Activated T-cell treated with anti-CD3 and anti-CD28 coated beads, Interleukin-2, amount 50 U/mL, for 72 hours (primary cell): ENCODE measurements at regions not wholly inside any gene's neighbourhood (a gene's known extent, or its start where the extent isn't known, plus 50 kb on each side); places are given as distances from the start of the nearest gene placed in this dataset.

Experiments used
- ATAC-seq, 2 donors: fragments of 150-1000 bp; cut with Tn5 transposase; replicated peaks in 1 of 2; 2 replicates each; pipeline ENCODE4 v1.10.0; 2021; ENCODE audit warnings: moderate library complexity in 2 of 2, mild to moderate bottlenecking in 1 of 2
- DNase-seq, 2 donors: peaks; one replicate each; pipeline ENCODE4 v3.0.0; 2021 to 2022; ENCODE audit warnings: mixed read lengths in 1 of 2
- H3K27ac Mint-ChIP-seq: one replicate; pipeline ENCODE4 v1.8.0; 2022; ENCODE audit warnings: mild to moderate bottlenecking, moderate library complexity, mixed read lengths
- H3K27me3 Mint-ChIP-seq: one replicate; pipeline ENCODE4 v1.8.0; 2022; ENCODE audit warnings: low read depth, mixed read lengths
- H3K36me3 Mint-ChIP-seq, 2 donors: one replicate each; pipeline ENCODE4 v1.8.0; 2022; ENCODE audit warnings: mixed read lengths in 2 of 2, mild to moderate bottlenecking in 1 of 2; ENCODE audit not compliant: insufficient read depth in 2 of 2
- H3K4me1 Mint-ChIP-seq: one replicate; pipeline ENCODE4 v1.8.0; 2022; ENCODE audit warnings: low read depth, mixed read lengths
- H3K4me3 Mint-ChIP-seq, 2 donors: one replicate each; pipeline ENCODE4 v1.8.0; 2022; ENCODE audit warnings: mild to moderate bottlenecking in 2 of 2, mixed read lengths in 2 of 2, moderate library complexity in 2 of 2
- H3K9me3 Mint-ChIP-seq, 2 donors: one replicate each; pipeline ENCODE4 v1.8.0; 2022; ENCODE audit warnings: mixed read lengths in 2 of 2

DNA sequence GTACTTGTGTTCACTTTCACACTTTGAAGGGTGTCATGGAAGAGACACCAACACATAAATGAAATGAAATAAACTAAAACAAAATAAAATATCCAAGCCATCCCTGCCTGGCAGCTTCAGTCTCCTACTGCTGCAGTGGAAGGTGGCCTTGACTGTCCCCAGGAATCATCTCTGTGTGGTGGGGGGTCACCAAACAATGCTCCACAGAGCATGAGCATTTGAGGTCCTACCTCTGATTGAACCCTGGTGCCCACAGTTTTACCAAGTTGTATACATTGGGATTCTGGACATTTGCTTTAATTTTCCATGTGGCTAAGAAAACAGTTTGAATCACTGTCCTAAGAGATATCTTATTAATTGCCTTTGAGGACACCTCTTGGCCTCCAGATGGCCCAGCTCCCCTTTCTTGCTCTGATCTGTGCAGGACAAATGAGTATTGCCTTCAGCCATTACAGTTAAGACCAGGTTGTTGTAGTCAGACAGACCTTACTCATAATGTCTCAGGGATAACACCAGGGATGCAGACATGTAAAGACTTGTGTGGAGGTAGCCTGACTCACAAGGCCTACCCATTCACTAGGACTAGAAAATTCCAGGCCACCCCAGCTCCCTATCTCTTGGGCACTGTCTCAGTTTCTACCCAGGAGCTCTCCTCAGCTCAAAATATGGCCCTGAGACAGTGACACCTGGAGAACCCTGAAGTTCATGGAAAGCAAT, 195.0 kb downstream of the MYCN start:
- no peak overlapping the region for H3K27ac Mint-ChIP-seq
- H3K4me1 Mint-ChIP-seq: no peaks in the 10 kb centered on the region
- H3K27me3 Mint-ChIP-seq: no peaks in the 10 kb centered on the region
- no peaks in the 10 kb centered on the region for H3K9me3 Mint-ChIP-seq
- H3K36me3 Mint-ChIP-seq: no peaks in the 10 kb centered on the region
- ATAC-seq (no peak), DNase-seq (no peak)
- no peak overlapping the region for H3K4me3 Mint-ChIP-seq

DNA sequence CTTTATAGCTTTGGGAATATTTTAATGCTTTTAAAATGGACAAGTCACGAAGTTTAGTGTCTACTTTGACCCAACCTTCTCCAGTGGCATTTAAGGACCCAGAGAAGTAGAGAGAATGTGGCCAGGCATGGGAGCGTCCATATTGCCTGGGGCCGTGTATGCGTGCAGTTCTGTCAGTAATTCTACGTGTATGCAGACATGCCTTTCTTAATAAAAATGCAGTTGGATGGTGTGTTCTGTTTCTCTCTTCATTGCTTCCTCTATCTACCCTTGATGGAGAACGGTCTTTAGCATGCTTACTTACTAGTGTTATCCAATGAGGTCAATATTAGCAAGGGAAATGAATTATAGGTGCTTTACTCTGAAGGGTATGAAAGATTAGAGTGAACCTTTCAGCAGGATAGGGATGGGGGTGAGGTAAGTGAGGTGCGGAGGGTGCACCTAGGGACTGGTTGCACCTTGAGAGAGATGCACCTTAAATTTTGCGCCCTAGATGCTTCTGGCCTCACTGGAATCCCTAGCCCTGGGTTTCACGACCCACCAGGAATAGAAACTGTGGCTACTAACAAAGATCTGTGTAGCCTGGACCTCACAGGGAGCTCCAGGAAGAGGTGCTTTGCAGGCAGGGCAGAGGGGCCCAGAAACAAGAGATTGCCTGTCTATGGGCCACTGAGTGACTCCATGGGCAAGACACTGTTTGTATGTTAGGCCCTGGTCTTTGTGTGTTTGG, 194.3 kb downstream of the MYCN start:
- ATAC-seq: no peak

DNA sequence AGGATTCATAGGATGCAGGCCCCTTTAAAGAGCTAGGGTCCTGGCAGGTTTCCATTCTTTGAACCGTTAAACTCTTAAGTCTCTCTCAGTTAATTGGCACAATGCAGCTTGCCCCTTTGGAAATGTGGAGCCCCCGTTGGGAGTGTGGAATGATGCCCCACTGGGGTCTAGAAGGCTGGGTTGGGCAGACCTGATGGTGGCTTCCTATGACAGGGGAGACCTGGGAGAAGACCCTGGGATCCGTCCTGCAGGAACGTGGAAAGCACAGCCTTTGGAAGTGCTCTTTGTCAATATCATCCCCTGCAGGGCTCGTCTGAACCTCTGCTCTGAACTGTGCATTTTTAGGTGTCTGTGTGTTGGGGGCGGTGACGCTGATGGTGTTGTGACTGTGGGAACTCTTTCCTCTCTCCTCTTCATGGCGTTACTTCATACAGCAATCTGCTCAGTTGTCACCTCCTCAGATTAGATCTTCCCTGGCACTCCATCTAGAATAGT, 190.6 kb downstream of the MYCN start:
- no peaks in the 10 kb centered on the region for H3K36me3 Mint-ChIP-seq
- DNase-seq (no peak), ATAC-seq (no peak)
- H3K27ac Mint-ChIP-seq: no peak overlapping the region
- no peaks in the 10 kb centered on the region for H3K4me1 Mint-ChIP-seq
- no peak overlapping the region for H3K4me3 Mint-ChIP-seq
- H3K9me3 Mint-ChIP-seq: no peaks in the 10 kb centered on the region
- H3K27me3 Mint-ChIP-seq: no peaks in the 10 kb centered on the region

More for the DNA sequence above, 194.3 kb downstream of the MYCN start:
- Mint-ChIP-seq H3K4me1 (no peaks in the 10 kb centered on the region), H3K27ac (no peak overlapping the region), H3K36me3 (no peaks in the 10 kb centered on the region), H3K4me3 (no peak overlapping the region), H3K27me3 (no peaks in the 10 kb centered on the region), H3K9me3 (no peaks in the 10 kb centered on the region)
- no peak for DNase-seq

DNA sequence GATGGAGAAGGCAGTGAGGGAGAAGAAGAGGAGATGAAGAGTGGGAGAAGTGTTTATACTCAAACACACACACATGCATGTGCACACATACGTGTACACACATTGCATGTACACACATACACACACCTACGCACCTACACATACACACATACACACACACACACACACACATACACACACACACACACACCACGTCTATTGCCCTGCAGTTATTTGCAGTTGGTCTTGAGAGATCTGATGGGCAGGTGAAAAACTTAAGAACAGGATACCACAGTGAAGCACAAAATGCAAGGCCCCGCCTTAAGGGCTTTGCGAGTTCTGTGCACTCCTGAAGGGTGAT, 190.2 kb downstream of the MYCN start:
- Mint-ChIP-seq H3K9me3 (no peaks in the 10 kb centered on the region), H3K36me3 (no peaks in the 10 kb centered on the region), H3K27ac (no peak overlapping the region), H3K4me1 (no peaks in the 10 kb centered on the region), H3K4me3 (no peak overlapping the region), H3K27me3 (no peaks in the 10 kb centered on the region)
- ATAC-seq: no peak
- DNase-seq: no peak

DNA sequence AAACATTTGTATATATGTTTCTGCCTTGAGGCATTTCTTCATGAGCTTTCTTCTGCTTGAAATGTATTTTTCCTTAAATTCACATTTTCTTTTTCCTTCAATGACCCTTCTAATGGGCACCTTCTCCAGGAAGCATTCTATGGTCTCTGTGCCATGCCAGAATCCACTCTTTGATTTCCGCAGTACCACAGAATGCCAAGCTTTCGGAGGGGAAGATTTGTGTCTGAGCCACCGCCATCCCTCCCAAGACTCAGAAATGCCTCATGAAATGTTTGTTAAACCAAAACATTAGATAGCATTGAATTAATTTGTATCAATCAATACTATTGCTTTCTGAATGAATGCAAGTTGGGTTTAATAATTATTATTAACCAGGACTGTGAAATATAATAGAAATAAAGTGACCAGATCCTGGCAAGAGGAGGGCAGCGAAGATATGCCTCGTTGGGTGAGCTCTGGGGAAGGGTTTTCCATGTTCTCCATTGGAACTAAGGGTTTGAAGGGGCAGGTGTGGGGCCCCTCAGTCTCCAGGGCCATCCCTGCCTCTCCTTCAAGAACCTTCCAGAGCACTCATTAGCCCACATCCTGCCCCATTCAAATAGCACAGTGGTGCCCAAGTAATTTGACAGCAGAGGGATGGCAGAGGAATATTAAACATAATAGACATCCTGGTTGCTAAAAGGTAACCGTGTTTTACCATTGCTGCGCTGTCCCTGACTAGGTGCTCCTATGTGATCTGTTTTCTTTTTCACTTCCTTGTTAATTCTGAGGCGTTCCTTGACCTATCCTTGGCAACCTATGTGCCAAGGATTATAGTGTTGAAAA, 189.6 kb downstream of the MYCN start:
- DNase-seq (no peak), ATAC-seq (no peak)
- no peaks in the 10 kb centered on the region for H3K36me3 Mint-ChIP-seq
- H3K27ac Mint-ChIP-seq: no peak overlapping the region
- H3K27me3 Mint-ChIP-seq: no peaks in the 10 kb centered on the region
- H3K4me1 Mint-ChIP-seq: no peaks in the 10 kb centered on the region
- H3K4me3 Mint-ChIP-seq: no peak overlapping the region
- no peaks in the 10 kb centered on the region for H3K9me3 Mint-ChIP-seq

DNA sequence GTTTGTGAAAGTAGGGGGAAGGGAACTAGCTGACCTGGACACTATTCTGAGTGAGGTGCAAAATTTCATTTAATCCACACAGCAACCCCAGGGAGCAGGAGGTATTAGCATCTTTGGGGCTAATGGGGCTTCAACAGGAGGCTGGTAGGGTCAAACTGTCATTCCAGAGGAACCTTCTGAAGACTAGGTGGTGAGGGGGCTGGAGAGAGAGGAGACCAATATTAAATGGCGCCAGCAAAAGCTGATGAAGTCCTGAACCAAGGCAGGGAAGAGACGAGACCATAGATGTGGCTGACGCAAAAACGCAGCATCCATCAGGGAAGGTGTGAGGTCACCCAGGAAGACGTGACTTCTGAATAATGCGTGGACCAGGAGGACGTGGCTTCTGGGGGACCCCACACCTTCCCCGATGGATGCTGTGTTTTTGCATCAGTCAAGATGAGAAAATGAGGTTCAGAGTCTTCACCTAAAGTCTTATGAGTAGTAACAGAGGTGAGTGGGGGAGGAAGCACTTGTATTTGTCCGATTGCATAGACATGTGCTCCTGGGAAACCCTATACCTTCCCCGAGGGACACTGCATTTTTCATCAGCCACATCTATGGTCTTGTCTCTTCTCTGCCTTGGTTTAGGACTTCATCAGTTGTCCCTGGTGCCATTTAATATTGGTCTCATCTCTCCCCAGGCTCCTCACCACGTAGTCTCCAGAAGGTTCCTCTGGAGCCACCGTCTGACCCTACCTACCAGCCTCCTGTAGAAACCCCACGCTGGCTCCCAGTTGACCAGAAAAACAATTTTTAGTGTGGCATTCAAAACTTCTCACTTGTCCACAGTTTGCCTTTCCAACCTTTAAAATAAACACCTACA, 188.6 kb downstream of the MYCN start:
- Mint-ChIP-seq H3K27ac (no peak overlapping the region), H3K4me1 (no peaks in the 10 kb centered on the region), H3K27me3 (no peaks in the 10 kb centered on the region), H3K4me3 (no peak overlapping the region), H3K9me3 (no peaks in the 10 kb centered on the region), H3K36me3 (no peaks in the 10 kb centered on the region)
- ATAC-seq (no peak), DNase-seq (no peak)

DNA sequence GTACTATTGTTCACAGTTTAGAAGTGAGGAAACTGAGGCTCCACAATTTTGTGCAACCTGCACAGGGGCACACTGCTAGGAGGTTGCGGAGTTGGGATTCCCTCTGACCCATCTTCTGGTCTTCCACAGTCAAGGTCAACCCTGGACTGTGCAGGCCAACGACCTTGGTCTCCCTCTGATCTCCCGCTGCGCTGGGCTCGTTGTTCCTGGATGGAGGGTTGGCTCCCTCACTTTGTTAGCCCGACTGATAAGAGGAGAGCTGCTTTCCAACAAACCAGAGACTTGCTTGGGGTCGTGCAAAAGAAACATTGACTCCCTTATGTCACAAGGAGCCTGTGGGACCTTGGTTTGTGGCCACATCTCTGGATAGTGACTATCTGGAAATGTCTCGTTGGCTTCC, 187.6 kb downstream of the MYCN start:
- DNase-seq (no peak), ATAC-seq (no peak)
- no peaks in the 10 kb centered on the region for H3K4me1 Mint-ChIP-seq
- H3K9me3 Mint-ChIP-seq: no peaks in the 10 kb centered on the region
- H3K4me3 Mint-ChIP-seq: no peak overlapping the region
- no peak overlapping the region for H3K27ac Mint-ChIP-seq
- no peaks in the 10 kb centered on the region for H3K27me3 Mint-ChIP-seq
- no peaks in the 10 kb centered on the region for H3K36me3 Mint-ChIP-seq

DNA sequence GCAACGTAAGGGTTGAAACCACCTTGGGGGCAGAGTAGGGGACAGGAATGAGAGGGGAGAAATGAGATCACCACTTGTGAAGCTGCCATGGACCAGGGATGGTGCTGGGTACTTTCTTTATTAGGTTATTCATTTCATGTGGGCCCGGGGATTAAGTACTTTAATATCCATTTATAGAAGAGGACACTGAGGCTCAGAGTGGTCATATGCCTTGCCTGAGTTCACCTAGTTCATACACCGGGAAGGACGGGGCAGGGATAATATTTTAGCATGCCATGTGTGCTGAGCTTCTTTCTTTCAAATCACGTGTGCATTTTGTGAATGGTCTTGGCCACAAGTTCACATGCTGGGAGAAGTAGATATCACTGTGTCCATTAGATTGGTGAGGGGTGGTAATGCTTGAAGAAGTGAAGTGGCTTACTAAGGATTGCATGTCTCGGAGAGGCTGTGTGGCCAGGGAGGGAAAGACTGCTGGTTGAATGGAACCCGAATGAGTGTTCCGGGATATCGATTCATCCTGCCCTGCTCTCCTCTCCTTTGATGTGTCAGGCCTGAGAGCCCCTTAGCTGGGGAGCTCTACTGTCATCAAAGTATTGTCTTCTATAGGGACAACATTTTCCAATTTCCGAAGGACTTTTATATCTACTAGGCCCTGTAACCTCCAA, 187.1 kb downstream of the MYCN start:
- no peak overlapping the region for H3K4me3 Mint-ChIP-seq
- no peaks in the 10 kb centered on the region for H3K36me3 Mint-ChIP-seq
- no peaks in the 10 kb centered on the region for H3K4me1 Mint-ChIP-seq
- DNase-seq (no peak), ATAC-seq (no peak)
- no peaks in the 10 kb centered on the region for H3K9me3 Mint-ChIP-seq
- no peak overlapping the region for H3K27ac Mint-ChIP-seq
- no peaks in the 10 kb centered on the region for H3K27me3 Mint-ChIP-seq

DNA sequence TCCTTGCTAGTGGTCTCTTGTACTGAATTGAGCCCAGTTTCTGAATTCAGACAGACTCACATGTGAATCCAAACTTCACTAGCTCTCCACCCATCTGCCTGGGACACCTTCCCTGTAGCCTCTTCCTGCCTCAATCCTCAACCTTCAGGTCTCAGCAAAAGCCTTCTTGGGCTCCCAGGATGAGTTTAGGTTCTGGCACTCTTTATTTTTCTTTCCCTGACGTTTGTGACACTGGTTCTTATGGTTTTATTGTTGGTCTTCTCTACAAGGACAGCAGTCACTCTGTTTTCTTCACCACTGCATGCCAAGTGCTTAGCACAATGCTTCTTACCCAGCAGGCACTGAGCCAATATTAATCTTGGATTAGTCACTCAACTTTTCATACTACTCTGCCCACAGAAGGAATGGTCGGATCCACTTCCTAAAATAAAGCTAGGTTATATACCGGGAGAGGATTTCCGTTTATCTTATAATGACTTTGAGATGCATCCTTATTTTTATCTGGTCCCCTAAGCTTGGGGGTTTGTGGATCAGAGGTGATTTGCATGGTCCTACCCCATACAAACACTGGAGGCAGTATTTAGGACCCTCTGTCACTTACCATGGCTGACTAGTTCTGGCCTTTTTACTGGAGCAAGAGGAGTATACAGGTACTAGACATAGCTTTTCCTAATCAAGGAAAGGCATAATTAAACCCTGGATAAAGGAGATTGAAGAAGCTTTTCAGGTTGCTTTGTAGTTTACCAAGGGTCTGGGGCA, 186.3 kb downstream of the MYCN start:
- H3K36me3 Mint-ChIP-seq: no peaks in the 10 kb centered on the region
- no peak overlapping the region for H3K27ac Mint-ChIP-seq
- DNase-seq: no peak
- ATAC-seq: no peak
- H3K9me3 Mint-ChIP-seq: no peaks in the 10 kb centered on the region
- no peak overlapping the region for H3K4me3 Mint-ChIP-seq
- H3K27me3 Mint-ChIP-seq: no peaks in the 10 kb centered on the region
- H3K4me1 Mint-ChIP-seq: no peaks in the 10 kb centered on the region

DNA sequence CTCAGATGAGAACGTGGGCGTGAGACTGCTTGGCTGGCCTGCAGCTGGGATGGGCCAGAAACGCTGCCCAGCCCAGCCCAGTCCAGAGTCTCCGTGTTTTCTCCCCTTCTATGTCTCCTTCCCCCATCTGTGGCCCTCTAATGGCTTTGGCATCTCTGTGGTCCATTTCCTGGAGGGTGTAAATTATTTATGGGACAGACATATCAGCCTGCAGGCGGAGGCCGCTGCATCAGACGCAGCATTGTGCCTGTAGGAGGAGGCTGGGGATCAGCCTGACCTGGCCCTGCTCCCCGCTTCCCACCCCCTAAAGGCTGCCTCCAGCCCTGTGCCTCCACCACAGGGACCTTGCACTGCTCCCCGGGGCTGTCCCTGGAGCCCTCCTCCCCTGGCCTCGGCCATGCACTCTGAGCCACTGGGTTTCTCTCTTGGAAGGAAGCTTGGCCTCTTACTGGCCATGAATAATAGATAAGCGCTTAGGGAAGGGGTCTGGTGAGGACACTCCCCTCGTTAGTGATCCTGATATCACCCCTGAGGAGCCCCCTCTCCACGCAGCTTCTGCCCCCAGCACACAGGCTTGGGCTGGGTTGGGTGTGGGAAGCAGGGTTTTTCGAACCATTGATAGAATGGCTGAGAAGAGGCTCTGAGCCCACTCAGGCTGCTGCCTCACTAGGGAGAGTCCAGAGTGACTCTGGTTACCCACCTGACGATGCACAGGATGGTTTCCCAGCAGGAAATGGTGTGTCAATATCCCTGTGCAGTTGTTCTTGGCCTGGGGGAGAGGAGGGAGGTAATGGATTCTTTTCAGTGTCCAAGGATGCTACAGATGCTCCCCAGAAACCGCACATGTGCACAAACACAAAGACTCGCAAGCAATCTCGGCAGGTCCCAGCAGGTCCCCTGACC, 185.5 kb downstream of the MYCN start:
- Mint-ChIP-seq H3K27me3 (no peaks in the 10 kb centered on the region), H3K4me1 (no peaks in the 10 kb centered on the region), H3K27ac (no peak overlapping the region), H3K36me3 (no peaks in the 10 kb centered on the region), H3K9me3 (peaks cover 0 to 3% of the 10 kb centered on the region in 2 donors), H3K4me3 (no peak overlapping the region)
- ATAC-seq (no peak), DNase-seq (no peak)

DNA sequence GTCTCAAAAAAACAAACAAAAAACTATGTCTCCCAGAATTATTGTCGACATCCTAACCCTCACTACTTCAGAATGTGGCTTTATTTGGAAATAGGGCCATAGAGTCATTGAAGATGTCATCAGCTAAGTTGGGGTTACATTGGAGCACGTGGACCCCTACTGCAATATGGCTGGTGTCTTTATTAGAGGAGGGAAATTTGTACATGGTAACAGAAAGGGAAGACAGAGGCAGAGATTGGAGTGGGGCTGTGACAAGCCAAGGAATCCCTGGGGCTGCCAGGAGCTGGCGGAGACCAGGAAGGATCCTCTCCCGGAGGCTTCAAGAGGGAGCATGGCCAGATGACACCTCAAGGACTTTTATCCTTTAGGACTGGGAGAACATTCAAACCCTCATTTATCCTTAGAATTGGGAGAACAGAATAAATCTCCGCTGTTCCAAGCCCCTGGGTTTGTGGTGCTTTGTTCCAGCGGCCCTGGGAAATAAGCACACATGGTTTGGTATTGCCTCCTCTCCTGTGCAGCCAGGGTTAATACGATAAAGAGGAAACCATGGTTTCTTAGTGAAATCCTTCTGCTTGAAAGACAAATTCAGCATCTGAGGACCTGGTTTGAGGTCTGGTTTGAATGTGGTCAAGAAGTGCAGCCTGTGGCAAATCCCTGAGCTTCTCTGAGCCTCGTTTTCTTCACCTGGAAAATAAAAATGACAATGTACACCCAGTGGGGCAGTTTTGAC, 184.7 kb downstream of the MYCN start:
- Mint-ChIP-seq H3K27ac (no peak overlapping the region), H3K4me3 (no peak overlapping the region), H3K4me1 (no peaks in the 10 kb centered on the region), H3K36me3 (no peaks in the 10 kb centered on the region), H3K9me3 (peaks cover 0 to 3% of the 10 kb centered on the region in 2 donors), H3K27me3 (no peaks in the 10 kb centered on the region)
- no peak for DNase-seq
- no peak for ATAC-seq
